GM12878 (cell line): ENCODE measurements at regions not wholly inside any gene's neighbourhood (a gene's known extent, or its start where the extent isn't known, plus 50 kb on each side); places are given as distances from the start of the nearest gene placed in this dataset.

Source experiments
- ATF3 ChIP-seq: IDR thresholded peaks from 2 replicates; pipeline ENCODE4 v1.6.1; 2011; ENCODE audit warnings: low read depth, mild to moderate bottlenecking, low read length, moderate library complexity, borderline replicate concordance; ENCODE audit errors: extremely low read depth
- CHD1 ChIP-seq: IDR thresholded peaks from 2 replicates; pipeline ENCODE4 v1.6.1; 2012; ENCODE audit warnings: low read depth, low read length, improper control_type of control experiment
- CREM ChIP-seq: IDR thresholded peaks from 2 replicates; pipeline ENCODE4 v1.6.1; 2014; ENCODE audit warnings: antibody characterized with exemption, low read depth
- CTCF ChIP-seq, 3 experiments: IDR thresholded peaks in 2 of 3; conservative IDR thresholded peaks in 1 of 3; 2 replicates each; pipeline ENCODE4 v1.5.1; 2011; ENCODE audit warnings: low read depth in 3 of 3, low read length in 3 of 3, mild to moderate bottlenecking in 3 of 3, control low read depth in 2 of 3, moderate library complexity in 2 of 3, inconsistent platforms in 1 of 3, mixed read lengths in 1 of 3; ENCODE audit not compliant: control insufficient read depth in 2 of 3, insufficient read depth in 1 of 3; ENCODE audit errors: extremely low read depth in 1 of 3
- IKZF1 ChIP-seq: fragments of 450-650 bp; conservative IDR thresholded peaks from 2 replicates; pipeline ENCODE4 v1.6.1; 2017; ENCODE audit warnings: antibody characterized with exemption, mild to moderate bottlenecking
- IRF4 ChIP-seq: IDR thresholded peaks from 2 replicates; pipeline ENCODE4 v1.6.1; 2011; ENCODE audit warnings: low read depth, low read length
- PML ChIP-seq: IDR thresholded peaks from 2 replicates; pipeline ENCODE4 v1.6.1; 2012; ENCODE audit warnings: low read length, inconsistent platforms
- POLR2A ChIP-seq: IDR thresholded peaks from 2 replicates; pipeline ENCODE4 v1.6.1; 2011; ENCODE audit warnings: low read depth, mild to moderate bottlenecking, low read length
- POLR2AphosphoS5 ChIP-seq: IDR thresholded peaks from 2 replicates; pipeline ENCODE4 v1.6.1; 2011; ENCODE audit warnings: mild to moderate bottlenecking, low read length, inconsistent platforms
- RB1 ChIP-seq: fragments of 450-650 bp; formaldehyde crosslinking; IDR thresholded peaks from 2 replicates; pipeline ENCODE4 v1.6.1; 2017; ENCODE audit warnings: mild to moderate bottlenecking, borderline replicate concordance
- STAT1 ChIP-seq: fragments of 450-650 bp; conservative IDR thresholded peaks from 2 replicates; pipeline ENCODE4 v1.6.1; 2014; ENCODE audit warnings: antibody characterized with exemption, mild to moderate bottlenecking
- TF ChIP-seq, protein P1 (sequence below): fragments of 450-650 bp; IDR thresholded peaks from 2 replicates; pipeline ENCODE4 v1.6.1; 2016; ENCODE audit warnings: mild to moderate bottlenecking

- TF ChIP-seq CTCF (IDR thresholded peaks at IDR 0.05 in 2 of 3, conservative IDR thresholded peaks at IDR 0.05 in 1 of 3; ENCODE audit: control insufficient read depth in 2 of 3, extremely low read depth in 1 of 3, insufficient read depth in 1 of 3, low read depth in 3 of 3, low read length in 3 of 3), result no peak
- no peak for TF ChIP-seq POLR2A
- no peak for TF ChIP-seq STAT1
- TF ChIP-seq RB1, result no peak
- TF ChIP-seq, protein P1, sequence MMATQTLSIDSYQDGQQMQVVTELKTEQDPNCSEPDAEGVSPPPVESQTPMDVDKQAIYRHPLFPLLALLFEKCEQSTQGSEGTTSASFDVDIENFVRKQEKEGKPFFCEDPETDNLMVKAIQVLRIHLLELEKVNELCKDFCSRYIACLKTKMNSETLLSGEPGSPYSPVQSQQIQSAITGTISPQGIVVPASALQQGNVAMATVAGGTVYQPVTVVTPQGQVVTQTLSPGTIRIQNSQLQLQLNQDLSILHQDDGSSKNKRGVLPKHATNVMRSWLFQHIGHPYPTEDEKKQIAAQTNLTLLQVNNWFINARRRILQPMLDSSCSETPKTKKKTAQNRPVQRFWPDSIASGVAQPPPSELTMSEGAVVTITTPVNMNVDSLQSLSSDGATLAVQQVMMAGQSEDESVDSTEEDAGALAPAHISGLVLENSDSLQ, result no peak
- no peak for TF ChIP-seq PML
- no peak for TF ChIP-seq CHD1
- TF ChIP-seq CREM, result no peak
- TF ChIP-seq IKZF1, result no peak
- no peak for TF ChIP-seq POLR2AphosphoS5
- TF ChIP-seq IRF4, result no peak
- no peak for TF ChIP-seq ATF3
Observed at GRCh38 chr4:100819505-100819904, 301.7 kb upstream of the EMCN start.
